Panc1 (cell line): ENCODE measurements at regions not wholly inside any gene's neighbourhood (a gene's known extent, or its start where the extent isn't known, plus 50 kb on each side); places are given as distances from the start of the nearest gene placed in this dataset.

ENCODE experiments used
- CTCF ChIP-seq: fragments of 450-650 bp; IDR thresholded peaks from 2 replicates; pipeline ENCODE4 v1.5.1; 2017; ENCODE audit warnings: mild to moderate bottlenecking
- REST ChIP-seq, 2 experiments: IDR thresholded peaks; 2 replicates each; pipeline ENCODE4 v1.6.1; 2011 to 2012; ENCODE audit warnings: low read depth in 2 of 2, control low read depth in 1 of 2, low read length in 1 of 2, mild to moderate bottlenecking in 1 of 2, moderate library complexity in 1 of 2; ENCODE audit not compliant: insufficient read depth in 1 of 2
- SIN3A ChIP-seq: IDR thresholded peaks from 2 replicates; pipeline ENCODE4 v1.6.1; 2012; ENCODE audit warnings: low read depth, mild to moderate bottlenecking, low read length, moderate library complexity, borderline replicate concordance; ENCODE audit not compliant: insufficient read depth

GRCh38 chr9:107905308-107906020 is 415.9 kb upstream of the KLF4 start:
- no peak for TF ChIP-seq CTCF
- no peak for TF ChIP-seq SIN3A
- TF ChIP-seq REST (IDR thresholded peaks at IDR 0.05; ENCODE audit: insufficient read depth in 1 of 2, low read depth in 2 of 2, low read length in 1 of 2) = no peak
